H1 (cell line): ENCODE measurements at regions not wholly inside any gene's neighbourhood (a gene's known extent, or its start where the extent isn't known, plus 50 kb on each side); places are given as distances from the start of the nearest gene placed in this dataset.

Source experiments
- CTCF ChIA-PET: fragments of 300-600 bp; sonication (Branson Sonifier 250); formaldehyde crosslinking; loops from one replicate; lab custom pipeline; 2021; ENCODE audit not compliant: partially characterized antibody; lab: Charles Lee
- POLR2A ChIA-PET: fragments of 300-600 bp; sonication (Branson Sonifier 250); formaldehyde crosslinking; loops from one replicate; lab custom pipeline; 2021; ENCODE audit warnings: inconsistent platforms; ENCODE audit not compliant: partially characterized antibody; lab: Charles Lee
- DNase-seq, 2 experiments: peaks; one replicate each; pipeline versions ENCODE4 v3.0.0 to v3.0.0-alpha.2; 2010 to 2022; ENCODE audit warnings: low spot score in 2 of 2, low read depth in 1 of 2, mixed read lengths in 1 of 2
- FAIRE-seq: peaks from 2 replicates; lab custom pipeline; 2011; peaks lifted over from hg19 to GRCh38; lab: Jason Lieb, UNC
- H2AFZ ChIP-seq: 2 replicates; pipeline ENCODE4 v1.8.1; 2012; ENCODE audit warnings: low read length, inconsistent platforms
- H2AK5ac ChIP-seq: 2 replicates; pipeline ENCODE4 v1.6.1; 2013; ENCODE audit warnings: low read depth, low read length
- H2BK120ac ChIP-seq: replicated peaks from 2 replicates; pipeline ENCODE3; 2013; ENCODE audit warnings: low read depth, low read length, inconsistent platforms
- H2BK12ac ChIP-seq: 2 replicates; pipeline ENCODE4 v1.6.1; 2013; ENCODE audit warnings: low read depth, low read length
- H2BK15ac ChIP-seq: 2 replicates; pipeline ENCODE4 v1.6.1; 2013; ENCODE audit warnings: low read length
- H2BK20ac ChIP-seq: 2 replicates; pipeline ENCODE4 v1.6.1; 2013; ENCODE audit warnings: low read length
- H2BK5ac ChIP-seq: 2 replicates; pipeline ENCODE4 v1.6.1; 2013; ENCODE audit warnings: low read depth, low read length
- H3K14ac ChIP-seq: 2 replicates; pipeline ENCODE4 v1.6.1; 2013; ENCODE audit warnings: inconsistent platforms; ENCODE audit not compliant: insufficient read length
- H3K18ac ChIP-seq: 2 replicates; pipeline ENCODE4 v1.6.1; 2013; ENCODE audit warnings: low read length; ENCODE audit errors: extremely low read depth
- H3K23ac ChIP-seq: 2 replicates; pipeline ENCODE4 v1.6.1; 2013; ENCODE audit warnings: inconsistent platforms; ENCODE audit not compliant: insufficient read length
- H3K23me2 ChIP-seq: 2 replicates; pipeline ENCODE4 v1.6.1; 2013; ENCODE audit warnings: low read depth, low read length
- H3K27ac ChIP-seq: 2 replicates; pipeline ENCODE4 v1.6.1; 2011; ENCODE audit warnings: low read depth, low read length, inconsistent platforms
- H3K27me3 ChIP-seq, 4 experiments: replicated peaks in 1 of 4; 1 replicate in 1 of 4; 2 replicates in 3 of 4; pipeline versions ENCODE4 v1.6.1 to v1.8.1; 2011 to 2013; ENCODE audit warnings: low read length in 3 of 4, mild to moderate bottlenecking in 3 of 4, inconsistent platforms in 2 of 4, mixed read lengths in 2 of 4, moderate library complexity in 1 of 4; ENCODE audit not compliant: control insufficient read depth in 3 of 4, insufficient read depth in 3 of 4; ENCODE audit errors: extremely low read depth in 1 of 4
- H3K36me3 ChIP-seq, 4 experiments: 2 replicates each; pipeline versions ENCODE4 v1.6.1 to v1.8.1; 2011 to 2013; ENCODE audit warnings: mild to moderate bottlenecking in 4 of 4, low read length in 3 of 4, moderate library complexity in 2 of 4, control low read depth in 1 of 4, inconsistent platforms in 1 of 4; ENCODE audit not compliant: insufficient read depth in 4 of 4, control insufficient read depth in 2 of 4
- H3K4ac ChIP-seq: replicated peaks from 2 replicates; pipeline ENCODE3; 2013; ENCODE audit warnings: low read length, low read depth, mixed read lengths, inconsistent platforms; ENCODE audit not compliant: insufficient read length
- H3K4me1 ChIP-seq, 4 experiments: replicated peaks in 1 of 4; 1 replicate in 1 of 4; 2 replicates in 3 of 4; pipeline versions ENCODE4 v1.6.1 to v1.8.1; 2011 to 2013; ENCODE audit warnings: low read length in 3 of 4, inconsistent platforms in 2 of 4, mixed read lengths in 1 of 4; ENCODE audit not compliant: insufficient read depth in 4 of 4, control insufficient read depth in 3 of 4
- H3K4me2 ChIP-seq, 2 experiments: 2 replicates each; pipeline versions ENCODE4 v1.6.1 to v1.8.1; 2011 to 2013; ENCODE audit warnings: low read depth in 2 of 2, low read length in 2 of 2, control low read depth in 1 of 2, inconsistent platforms in 1 of 2, mild to moderate bottlenecking in 1 of 2; ENCODE audit not compliant: insufficient read depth in 1 of 2
- H3K4me3 ChIP-seq, 4 experiments: fragments of 200-600, 300-600 bp in 1 of 4; sonication (generic), shearing (Covaris generic), sonication (Bioruptor Twin) in 1 of 4; 2 replicates each; pipeline versions ENCODE4 v1.5.1 to v1.8.1; 2011 to 2016; ENCODE audit warnings: low read length in 4 of 4, low read depth in 3 of 4, control low read depth in 2 of 4, inconsistent platforms in 2 of 4, mild to moderate bottlenecking in 2 of 4, mixed read lengths in 1 of 4, moderate library complexity in 1 of 4; ENCODE audit not compliant: insufficient read depth in 2 of 4; ENCODE audit errors: extremely low read depth in 1 of 4
- H3K56ac ChIP-seq: replicated peaks from 2 replicates; pipeline ENCODE3; 2013; ENCODE audit warnings: low read depth, mild to moderate bottlenecking, mixed read lengths, low read length, inconsistent platforms; ENCODE audit not compliant: insufficient read length
- H3K79me1 ChIP-seq: 2 replicates; pipeline ENCODE4 v1.6.1; 2013; ENCODE audit warnings: low read depth, low read length, control low read depth
- H3K79me2 ChIP-seq, 2 experiments: 2 replicates each; pipeline versions ENCODE4 v1.6.1 to v1.8.1; 2012 to 2013; ENCODE audit warnings: low read length in 2 of 2, mild to moderate bottlenecking in 2 of 2, inconsistent platforms in 1 of 2; ENCODE audit not compliant: insufficient read depth in 2 of 2, control insufficient read depth in 1 of 2
- H3K9ac ChIP-seq, 4 experiments: replicated peaks in 1 of 4; 1 replicate in 1 of 4; 2 replicates in 3 of 4; pipeline versions ENCODE4 v1.6.1 to v1.8.1; 2011 to 2013; ENCODE audit warnings: low read depth in 3 of 4, low read length in 3 of 4, control low read depth in 2 of 4, mild to moderate bottlenecking in 2 of 4, moderate library complexity in 2 of 4, inconsistent platforms in 1 of 4; ENCODE audit errors: extremely low read depth in 1 of 4
- H3K9me3 ChIP-seq, 2 experiments: 2 replicates each; pipeline versions ENCODE4 v1.6.1 to v1.8.1; 2012 to 2013; ENCODE audit warnings: mild to moderate bottlenecking in 2 of 2, moderate library complexity in 2 of 2, control low read depth in 1 of 2, inconsistent platforms in 1 of 2, low read depth in 1 of 2, low read length in 1 of 2, mixed read lengths in 1 of 2; ENCODE audit not compliant: insufficient read depth in 2 of 2
- H4K20me1 ChIP-seq, 2 experiments: replicated peaks in 1 of 2; 2 replicates each; pipeline versions ENCODE3 to v1.8.1; 2011 to 2013; ENCODE audit warnings: inconsistent platforms in 2 of 2, low read length in 2 of 2, mild to moderate bottlenecking in 1 of 2; ENCODE audit not compliant: insufficient read depth in 2 of 2, control insufficient read depth in 1 of 2
- H4K5ac ChIP-seq: 2 replicates; pipeline ENCODE4 v1.6.1; 2013; ENCODE audit warnings: low read length, low read depth, mixed read lengths, inconsistent platforms; ENCODE audit not compliant: insufficient read length
- H4K8ac ChIP-seq: 2 replicates; pipeline ENCODE4 v1.8.0; 2013; ENCODE audit warnings: mild to moderate bottlenecking, moderate library complexity, low read length, inconsistent platforms; ENCODE audit not compliant: insufficient read depth; ENCODE audit errors: extremely low read depth
- H4K91ac ChIP-seq: replicated peaks from 2 replicates; pipeline ENCODE3; 2013; ENCODE audit warnings: low read length, mixed read lengths, inconsistent platforms; ENCODE audit not compliant: insufficient read length
- ASH2L ChIP-seq: fragments of 200-600, 300-600 bp; sonication (generic); IDR thresholded peaks from one replicate; pipeline ENCODE4 v1.7.1; 2017; ENCODE audit warnings: low read length
- CBX8 ChIP-seq: fragments of 300-800, 300-1000 bp; sonication (generic); IDR thresholded peaks from 2 replicates; pipeline ENCODE4 v1.7.1; 2016; ENCODE audit warnings: low read depth, low read length, borderline replicate concordance
- CEBPB ChIP-seq: IDR thresholded peaks from 2 replicates; pipeline ENCODE4 v1.6.1; 2012; ENCODE audit warnings: low read depth, low read length
- CHD1 ChIP-seq: IDR thresholded peaks from 2 replicates; pipeline ENCODE4 v1.6.1; 2012; ENCODE audit warnings: low read depth, low read length, improper control_type of control experiment
- CHD2 ChIP-seq: IDR thresholded peaks from 2 replicates; pipeline ENCODE4 v1.6.1; 2012; ENCODE audit warnings: low read length, improper control_type of control experiment
- EP300 ChIP-seq, 2 experiments: IDR thresholded peaks; 1 replicate in 1 of 2; 2 replicates in 1 of 2; pipeline ENCODE4 v1.6.1; 2011 to 2012; ENCODE audit warnings: low read depth in 2 of 2, low read length in 2 of 2, mild to moderate bottlenecking in 2 of 2, borderline replicate concordance in 1 of 2, inconsistent platforms in 1 of 2, moderate library complexity in 1 of 2
- GTF2F1 ChIP-seq: IDR thresholded peaks from 2 replicates; pipeline ENCODE4 v1.6.1; 2012; ENCODE audit warnings: low read depth, low read length, improper control_type of control experiment, borderline replicate concordance
- HDAC2 ChIP-seq, 2 experiments: fragments of 300-600 bp in 1 of 2; sonication (generic) in 1 of 2; IDR thresholded peaks; 2 replicates each; pipeline ENCODE4 v1.6.1; 2011 to 2012; ENCODE audit warnings: low read depth in 2 of 2, low read length in 2 of 2, mild to moderate bottlenecking in 2 of 2, moderate library complexity in 2 of 2, borderline replicate concordance in 1 of 2, inconsistent platforms in 1 of 2
- JUN ChIP-seq: IDR thresholded peaks from 2 replicates; pipeline ENCODE4 v1.6.1; 2011; ENCODE audit warnings: low read depth, mild to moderate bottlenecking, improper control_type of control experiment, low read length
- POU5F1 ChIP-seq: IDR thresholded peaks from 2 replicates; pipeline ENCODE4 v1.6.1; 2011; ENCODE audit warnings: low read depth, mild to moderate bottlenecking, low read length, moderate library complexity
- RNF2 ChIP-seq: fragments of 200-900, 300-1000 bp; sonication (generic); IDR thresholded peaks from 2 replicates; pipeline ENCODE4 v1.7.1; 2016; ENCODE audit warnings: borderline replicate concordance, low read depth, mild to moderate bottlenecking, antibody characterized with exemption, low read length; ENCODE audit not compliant: poor library complexity, severe bottlenecking; ENCODE audit errors: missing control alignments
- SIN3A ChIP-seq, 2 experiments: IDR thresholded peaks in 1 of 2; conservative IDR thresholded peaks in 1 of 2; 2 replicates each; pipeline ENCODE4 v1.6.1; 2011 to 2012; ENCODE audit warnings: low read length in 2 of 2, improper control_type of control experiment in 1 of 2, low read depth in 1 of 2, mild to moderate bottlenecking in 1 of 2
- SRF ChIP-seq: IDR thresholded peaks from 2 replicates; pipeline ENCODE4 v1.6.1; 2011; ENCODE audit warnings: mild to moderate bottlenecking, low read depth, low read length, moderate library complexity
- WGBS, 2 experiments: shearing (Covaris generic) in 1 of 2; methylation state at CpG; one replicate each; pipeline versions ENCODE4 v1.1.6 to v1.1.7; 2013 to 2015; ENCODE audit warnings: low lambda C conversion rate in 2 of 2, mixed read lengths in 2 of 2, inconsistent platforms in 1 of 2, low coverage in 1 of 2, missing lambda C conversion rate in 1 of 2; ENCODE audit not compliant: insufficient replicate concordance in 2 of 2, insufficient coverage in 1 of 2, insufficient read length in 1 of 2; ENCODE audit errors: extremely low coverage in 1 of 2, missing lambda C conversion rate in 1 of 2; 5-methylcytosine and 5-hydroxymethylcytosine counted together

- H3K27ac ChIP-seq: no peak overlapping the region
- TF ChIP-seq CBX8 (no peak), GTF2F1 (no peak), RNF2 (no peak), CHD2 (no peak), ASH2L (no peak), SRF (no peak), CEBPB (no peak), EP300 (IDR thresholded peaks at IDR 0.05; ENCODE audit: borderline replicate concordance in 1 of 2, low read depth in 2 of 2, low read length in 2 of 2) (no peak), JUN (no peak), CHD1 (no peak), SIN3A (conservative IDR thresholded peaks at IDR 0.05 in 1 of 2, IDR thresholded peaks at IDR 0.05 in 1 of 2; ENCODE audit: low read depth in 1 of 2, low read length in 2 of 2) (no peak), POU5F1 (no peak), HDAC2 (IDR thresholded peaks at IDR 0.05; ENCODE audit: borderline replicate concordance in 1 of 2, low read depth in 2 of 2, low read length in 2 of 2) (no peak)
- H2BK12ac ChIP-seq: no peak overlapping the region
- H4K91ac ChIP-seq: no peak overlapping the region
- ChIA-PET CTCF (interaction anchor here (1.6 kb wide), 1 partner anchor 9 kb away, joined by 9 read pairs; no protein-coding TSS in a partner anchor), POLR2A (interaction anchor here (1.4 kb wide), 1 partner anchor 20 kb away, joined by 3 read pairs; no protein-coding TSS in a partner anchor)
- no peak overlapping the region for H2BK120ac ChIP-seq
- H3K23ac ChIP-seq: no peak overlapping the region
- no peaks in the 10 kb centered on the region for H3K36me3 ChIP-seq
- no peak overlapping the region for H3K18ac ChIP-seq
- H3K4me1 ChIP-seq: no peaks in the 10 kb centered on the region
- no peak for FAIRE-seq
- no peak overlapping the region for H2AK5ac ChIP-seq
- H2AFZ ChIP-seq: no peak overlapping the region
- no peaks in the 10 kb centered on the region for H3K79me1 ChIP-seq
- no peak overlapping the region for H3K4me2 ChIP-seq
- no peaks in the 10 kb centered on the region for H3K27me3 ChIP-seq
- H2BK15ac ChIP-seq: no peak overlapping the region
- no peaks in the 10 kb centered on the region for H3K23me2 ChIP-seq
- no peak overlapping the region for H3K4me3 ChIP-seq
- no peaks in the 10 kb centered on the region for H3K79me2 ChIP-seq
- H3K9me3 ChIP-seq: no peaks in the 10 kb centered on the region
- H4K8ac ChIP-seq: no peak overlapping the region
- no peak overlapping the region for H4K5ac ChIP-seq
- no peak overlapping the region for H3K14ac ChIP-seq
- H2BK20ac ChIP-seq: no peak overlapping the region
- DNase-seq: no peak
- no peaks in the 10 kb centered on the region for H4K20me1 ChIP-seq
- no peak overlapping the region for H3K56ac ChIP-seq
- no peak overlapping the region for H3K4ac ChIP-seq
- WGBS, 2 experiments: 93% methylated on average over 3 of the region's 3 CpGs; no CpG with 5 or more reads in 1 of the 2 experiments
- H3K9ac ChIP-seq: no peak overlapping the region
- no peak overlapping the region for H2BK5ac ChIP-seq
These were observed 452.7 kb upstream of the KLHL29 start for GRCh38 chr2:22932288-22932687.
